ENCODE measurements at regions not wholly inside any gene's neighbourhood (a gene's known extent, or its start where the extent isn't known, plus 50 kb on each side); places are given as distances from the start of the nearest gene placed in this dataset.

GRCh38 chr17:69728816-69729215 is 314.3 kb downstream of the MAP2K6 start:
- Histone ChIP-seq H3K4me1 (no peaks in the 10 kb centered on the region), H3K27me3 (no peaks in the 10 kb centered on the region), H3K9me3 (no peaks in the 10 kb centered on the region), H3K4me3 (no peak overlapping the region), H3K36me3 (no peaks in the 10 kb centered on the region), H3K27ac (no peak overlapping the region)
- intact Hi-C loops (cut with DNase I): no loop called here
- DNase-seq (no peak), ATAC-seq (no peak)
- TF ChIP-seq CTCF (IDR thresholded peaks at IDR 0.05): no peak

- Histone ChIP-seq H3K4me1 (no peaks in the 10 kb centered on the region), H3K27ac (no peak overlapping the region), H3K9me3 (no peaks in the 10 kb centered on the region), H3K27me3 (no peaks in the 10 kb centered on the region), H3K36me3 (no peaks in the 10 kb centered on the region), H3K4me3 (no peak overlapping the region)
- DNase-seq (no peak), ATAC-seq (no peak)
- intact Hi-C loops (cut with DNase I): no loop called here
- no peak for TF ChIP-seq CTCF (IDR thresholded peaks at IDR 0.05)
Observed at GRCh38 chr17:69729944-69730343, 315.4 kb downstream of the MAP2K6 start.

- ATAC-seq: no peak
- H3K4me1 ChIP-seq: no peaks in the 10 kb centered on the region
- intact Hi-C loops (cut with DNase I): no loop called here
- DNase-seq: no peak
- no peak for TF ChIP-seq CTCF (IDR thresholded peaks at IDR 0.05)
- H3K9me3 ChIP-seq: no peaks in the 10 kb centered on the region
- H3K27me3 ChIP-seq: no peaks in the 10 kb centered on the region
- no peak overlapping the region for H3K4me3 ChIP-seq
- H3K36me3 ChIP-seq: no peaks in the 10 kb centered on the region
- H3K27ac ChIP-seq: no peak overlapping the region
Observed at GRCh38 chr17:69732272-69732918, 317.9 kb downstream of the MAP2K6 start.

GRCh38 chr17:69733171-69734012 is 318.9 kb downstream of the MAP2K6 start:
- no peaks in the 10 kb centered on the region for H3K4me1 ChIP-seq
- ATAC-seq (no peak), DNase-seq (no peak)
- H3K9me3 ChIP-seq: no peaks in the 10 kb centered on the region
- no peak for TF ChIP-seq CTCF (IDR thresholded peaks at IDR 0.05)
- H3K4me3 ChIP-seq: no peak overlapping the region
- H3K27me3 ChIP-seq: no peaks in the 10 kb centered on the region
- intact Hi-C loops (cut with DNase I): no loop called here
- no peak overlapping the region for H3K27ac ChIP-seq
- H3K36me3 ChIP-seq: no peaks in the 10 kb centered on the region

- Histone ChIP-seq H3K4me3 (no peak overlapping the region), H3K27me3 (no peaks in the 10 kb centered on the region), H3K9me3 (no peaks in the 10 kb centered on the region), H3K27ac (no peak overlapping the region), H3K36me3 (no peaks in the 10 kb centered on the region), H3K4me1 (no peaks in the 10 kb centered on the region)
- TF ChIP-seq CTCF (IDR thresholded peaks at IDR 0.05): no peak
- ATAC-seq: no peak
- no peak for DNase-seq
- intact Hi-C loops (cut with DNase I): no loop called here
Observed at GRCh38 chr17:69734656-69735055, 320.2 kb downstream of the MAP2K6 start.

Measured in upper lobe of right lung (tissue), 1 donor.